Lung (tissue), 11 donors: ENCODE measurements at regions not wholly inside any gene's neighbourhood (a gene's known extent, or its start where the extent isn't known, plus 50 kb on each side); places are given as distances from the start of the nearest gene placed in this dataset.
A peak's percentile ranks its signal among the peaks of the same experiment; 100 is the strongest.

Source experiments
- ATAC-seq: fragments of 200-7000 bp; cut with Tn5 transposase; one replicate; pipeline ENCODE4 v1.9.1; 2020; ENCODE audit warnings: moderate number of reproducible peaks; ENCODE audit not compliant: insufficient read depth, low FRiP score
- DNase-seq, 3 donors: peaks; one replicate each; pipeline ENCODE4 v3.0.0-alpha.2; 2013 to 2017
- H3K27ac ChIP-seq, 2 donors: one replicate each; pipeline ENCODE4 v1.5.1; 2013; ENCODE audit warnings: mild to moderate bottlenecking in 2 of 2, moderate library complexity in 2 of 2, control low read depth in 1 of 2, inconsistent platforms in 1 of 2, low read depth in 1 of 2, low read length in 1 of 2
- H3K27me3 ChIP-seq, 3 donors: one replicate each; pipeline ENCODE4 v1.5.1; 2013; ENCODE audit warnings: low read length in 2 of 3; ENCODE audit not compliant: control insufficient read depth in 3 of 3, insufficient read depth in 3 of 3
- H3K36me3 ChIP-seq, 4 donors: one replicate each; pipeline ENCODE4 v1.5.1; 2013; ENCODE audit warnings: low read length in 4 of 4, mild to moderate bottlenecking in 1 of 4, moderate library complexity in 1 of 4; ENCODE audit not compliant: control insufficient read depth in 4 of 4, insufficient read depth in 4 of 4
- H3K4me1 ChIP-seq, 5 donors: one replicate each; pipeline ENCODE4 v1.5.1; 2013; ENCODE audit warnings: low read length in 5 of 5, mild to moderate bottlenecking in 2 of 5, moderate library complexity in 1 of 5; ENCODE audit not compliant: control insufficient read depth in 5 of 5, insufficient read depth in 5 of 5
- H3K4me3 ChIP-seq: one replicate; pipeline ENCODE4 v1.5.1; 2013; ENCODE audit warnings: mild to moderate bottlenecking, control low read depth, moderate library complexity
- H3K9ac ChIP-seq, 2 donors: one replicate each; pipeline ENCODE4 v1.5.1; 2013; ENCODE audit warnings: low read length in 2 of 2, control low read depth in 1 of 2; ENCODE audit not compliant: insufficient read depth in 1 of 2
- H3K9me3 ChIP-seq, 4 donors: one replicate each; pipeline ENCODE4 v1.5.1; 2013; ENCODE audit warnings: low read length in 3 of 4, mild to moderate bottlenecking in 1 of 4, moderate library complexity in 1 of 4; ENCODE audit not compliant: control insufficient read depth in 4 of 4, insufficient read depth in 3 of 4
- CTCF ChIP-seq: IDR thresholded peaks from 2 replicates; pipeline ENCODE4 v1.5.1; 2012; ENCODE audit warnings: mild to moderate bottlenecking; ENCODE audit errors: control extremely low read depth, extremely low read depth
- WGBS, 2 donors: extraction: QIAGEN DNeasy Blood & Tissue Kit; methylation state at CpG; one replicate each; pipeline ENCODE4 v1.1.7; 2013; 5-methylcytosine and 5-hydroxymethylcytosine counted together
- donor health status: control.
- donor health status: control.
- donor health status: Bipolar disorder and iron deficiency.
- donor health status: healthy.
- donor health status: DM: yes; HTN: yes; CAD: no.

- no peaks in the 10 kb centered on the region for H3K36me3 ChIP-seq
- DNase-seq (peak in 1 of 3 donors; percentile 3), ATAC-seq (no peak)
- H3K9ac ChIP-seq = no peak overlapping the region
- no peaks in the 10 kb centered on the region for H3K27me3 ChIP-seq
- TF ChIP-seq CTCF = no peak
- no peak overlapping the region for H3K27ac ChIP-seq
- no peak overlapping the region for H3K4me3 ChIP-seq
- no peaks in the 10 kb centered on the region for H3K4me1 ChIP-seq
- WGBS, 2 donors = 70 to 73% methylated on average over 8 of the region's 8 CpGs
- no peaks in the 10 kb centered on the region for H3K9me3 ChIP-seq
Observed at GRCh38 chr2:2484301-2484700, 153.2 kb upstream of the MYT1L start.

DNA sequence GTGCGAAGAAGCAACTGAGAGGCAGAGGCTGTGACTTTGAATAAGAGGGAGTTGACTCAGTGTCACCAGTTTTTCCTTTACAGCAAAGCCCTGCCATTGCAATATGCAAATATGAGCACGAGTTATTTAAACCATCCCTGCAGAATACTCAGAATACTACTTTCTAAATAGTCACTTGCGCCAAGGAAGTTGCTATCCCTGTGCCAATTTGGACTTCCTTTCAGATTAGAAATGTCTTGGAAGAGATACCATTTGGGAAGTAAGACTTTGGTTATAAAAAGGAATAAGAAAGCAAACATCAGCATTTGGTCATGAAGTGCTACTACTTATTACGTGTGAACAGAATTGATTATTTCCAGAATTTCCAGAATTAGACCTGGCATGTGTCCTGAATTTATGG is 151.8 kb upstream of the MYT1L start:
- TF ChIP-seq CTCF = no peak
- H3K36me3 ChIP-seq = no peaks in the 10 kb centered on the region
- no peak overlapping the region for H3K27ac ChIP-seq
- H3K4me3 ChIP-seq = no peak overlapping the region
- WGBS, 2 donors = 83 to 87% methylated on average over 4 of the region's 4 CpGs
- no peaks in the 10 kb centered on the region for H3K9me3 ChIP-seq
- H3K4me1 ChIP-seq = no peaks in the 10 kb centered on the region
- no peaks in the 10 kb centered on the region for H3K27me3 ChIP-seq
- peak in 1 of 3 donors; percentile 4 for DNase-seq
- no peak overlapping the region for H3K9ac ChIP-seq
- no peak for ATAC-seq

GRCh38 chr2:2472881-2473280 is 141.8 kb upstream of the MYT1L start:
- WGBS, 2 donors = 82 to 88% methylated on average over 12 of the region's 12 CpGs
- Histone ChIP-seq H3K27ac (no peak overlapping the region), H3K4me3 (no peak overlapping the region), H3K9ac (no peak overlapping the region), H3K9me3 (peaks cover 0 to 5% (median 0%) of the 10 kb centered on the region in 4 donors), H3K27me3 (no peaks in the 10 kb centered on the region), H3K36me3 (no peaks in the 10 kb centered on the region), H3K4me1 (no peaks in the 10 kb centered on the region)
- no peak for DNase-seq
- no peak for ATAC-seq
- TF ChIP-seq CTCF = no peak

- no peak for TF ChIP-seq CTCF
- no peaks in the 10 kb centered on the region for H3K36me3 ChIP-seq
- no peak for DNase-seq
- no peak overlapping the region for H3K9ac ChIP-seq
- WGBS, 2 donors = 88 to 92% methylated on average over 11 of the region's 11 CpGs
- peaks cover 0 to 5% (median 0%) of the 10 kb centered on the region in 4 donors for H3K9me3 ChIP-seq
- H3K4me1 ChIP-seq = no peaks in the 10 kb centered on the region
- H3K27me3 ChIP-seq = no peaks in the 10 kb centered on the region
- H3K27ac ChIP-seq = no peak overlapping the region
- no peak overlapping the region for H3K4me3 ChIP-seq
- ATAC-seq = no peak
Observed at GRCh38 chr2:2472044-2472443, 141.0 kb upstream of the MYT1L start.
